ENCODE measurements at regions not wholly inside any gene's neighbourhood (a gene's known extent, or its start where the extent isn't known, plus 50 kb on each side); places are given as distances from the start of the nearest gene placed in this dataset.

GRCh38 chr3:197435426-197435825, 120.3 kb downstream of the BDH1 start:
- WGBS (ENCODE audit: insufficient coverage): no CpG with 5 or more reads among the region's 3 CpGs
- DNase-seq: no peak
- Mint-ChIP-seq H3K9me3 (ENCODE audit: insufficient read depth) (no peaks in the 10 kb centered on the region), H3K4me3 (no peak overlapping the region), H3K27me3 (peaks cover 52% of the 10 kb centered on the region), H3K27ac (no peak overlapping the region), H3K4me1 (no peaks in the 10 kb centered on the region)
- Histone ChIP-seq H3K27ac (ENCODE audit: low read length in 2 of 2) (no peak overlapping the region), H3K4me1 (ENCODE audit: control insufficient read depth in 2 of 2, insufficient read depth in 2 of 2, low read length in 2 of 2) (no peaks in the 10 kb centered on the region), H3K9me3 (ENCODE audit: control extremely low read depth in 1 of 3, control insufficient read depth in 2 of 3, insufficient read depth in 1 of 3, low read length in 2 of 3) (no peaks in the 10 kb centered on the region), H3K4me2 (replicated peaks; ENCODE audit: low read depth, low read length, poor library complexity, severe bottlenecking) (no peak overlapping the region), H3K79me2 (ENCODE audit: control insufficient read depth, insufficient read depth, low read length) (no peaks in the 10 kb centered on the region), H3K27me3 (replicated peaks in 1 of 4; ENCODE audit: control extremely low read depth in 1 of 4, control insufficient read depth in 3 of 4, insufficient read depth in 4 of 4, low read length in 3 of 4) (peaks cover 0 to 10% (median 4%) of the 10 kb centered on the region in 4 experiments), H3K9ac (ENCODE audit: low read length) (no peak overlapping the region), H3K4me3 (ENCODE audit: control extremely low read depth in 1 of 5, extremely low read depth in 1 of 5, insufficient read depth in 1 of 5, low read depth in 2 of 5, low read length in 4 of 5) (no peak overlapping the region), H2AFZ (ENCODE audit: insufficient read depth, low read depth, low read length, poor library complexity, severe bottlenecking) (no peak overlapping the region), H3K36me3 (replicated peaks in 1 of 2; ENCODE audit: control extremely low read depth in 1 of 2, control insufficient read depth in 1 of 2, extremely low read depth in 1 of 2, insufficient read depth in 2 of 2, low read length in 1 of 2) (no peaks in the 10 kb centered on the region), H4K20me1 (ENCODE audit: control insufficient read depth, insufficient read depth, low read length, poor library complexity, severe bottlenecking) (no peaks in the 10 kb centered on the region)
- intact Hi-C loops (cut with micrococcal nuclease): no loop called here
- ChIA-PET POLR2A (no interaction called here), CTCF (no interaction called here)
- TF ChIP-seq EZH2 (IDR thresholded peaks at IDR 0.05; ENCODE audit: borderline replicate concordance, insufficient read depth, low read depth, low read length, poor library complexity, severe bottlenecking) (no peak), CTCF (IDR thresholded peaks at IDR 0.05) (no peak)
- ATAC-seq (ENCODE audit: low read depth): no peak

- H3K4me2 ChIP-seq (replicated peaks; ENCODE audit: low read depth, low read length, poor library complexity, severe bottlenecking): no peak overlapping the region
- no peak overlapping the region for H3K4me3 ChIP-seq (ENCODE audit: control extremely low read depth in 1 of 5, extremely low read depth in 1 of 5, insufficient read depth in 1 of 5, low read depth in 2 of 5, low read length in 4 of 5)
- H3K36me3 ChIP-seq (replicated peaks in 1 of 2; ENCODE audit: control extremely low read depth in 1 of 2, control insufficient read depth in 1 of 2, extremely low read depth in 1 of 2, insufficient read depth in 2 of 2, low read length in 1 of 2): no peaks in the 10 kb centered on the region
- H3K27me3 Mint-ChIP-seq: peaks cover 49% of the 10 kb centered on the region
- ATAC-seq (ENCODE audit: low read depth) (no peak), DNase-seq (no peak)
- no peaks in the 10 kb centered on the region for H3K4me1 ChIP-seq (ENCODE audit: control insufficient read depth in 2 of 2, insufficient read depth in 2 of 2, low read length in 2 of 2)
- no peak overlapping the region for H3K27ac Mint-ChIP-seq
- H3K27me3 ChIP-seq (replicated peaks in 1 of 4; ENCODE audit: control extremely low read depth in 1 of 4, control insufficient read depth in 3 of 4, insufficient read depth in 4 of 4, low read length in 3 of 4): peaks cover 0 to 10% (median 5%) of the 10 kb centered on the region in 4 experiments
- H3K9me3 ChIP-seq (ENCODE audit: control extremely low read depth in 1 of 3, control insufficient read depth in 2 of 3, insufficient read depth in 1 of 3, low read length in 2 of 3): no peaks in the 10 kb centered on the region
- no peak overlapping the region for H3K27ac ChIP-seq (ENCODE audit: low read length in 2 of 2)
- no peak for TF ChIP-seq CTCF (IDR thresholded peaks at IDR 0.05)
- no peak for TF ChIP-seq EZH2 (IDR thresholded peaks at IDR 0.05; ENCODE audit: borderline replicate concordance, insufficient read depth, low read depth, low read length, poor library complexity, severe bottlenecking)
- no peak overlapping the region for H2AFZ ChIP-seq (ENCODE audit: insufficient read depth, low read depth, low read length, poor library complexity, severe bottlenecking)
- ChIA-PET CTCF (no interaction called here), POLR2A (no interaction called here)
- no peaks in the 10 kb centered on the region for H3K4me1 Mint-ChIP-seq
- no peak overlapping the region for H3K4me3 Mint-ChIP-seq
- no peaks in the 10 kb centered on the region for H3K9me3 Mint-ChIP-seq (ENCODE audit: insufficient read depth)
- intact Hi-C loops (cut with micrococcal nuclease): no loop called here
- H3K9ac ChIP-seq (ENCODE audit: low read length): no peak overlapping the region
- WGBS (ENCODE audit: insufficient coverage): 100% methylated on average over 2 of the region's 7 CpGs
- no peaks in the 10 kb centered on the region for H4K20me1 ChIP-seq (ENCODE audit: control insufficient read depth, insufficient read depth, low read length, poor library complexity, severe bottlenecking)
- H3K79me2 ChIP-seq (ENCODE audit: control insufficient read depth, insufficient read depth, low read length): no peaks in the 10 kb centered on the region
Observed at GRCh38 chr3:197434830-197435229, 120.9 kb downstream of the BDH1 start.

All from B cell (primary cell).